ENCODE measurements at regions not wholly inside any gene's neighbourhood (a gene's known extent, or its start where the extent isn't known, plus 50 kb on each side); places are given as distances from the start of the nearest gene placed in this dataset.

- Histone ChIP-seq H3K27me3 (ENCODE audit: low read depth) (peaks cover 63% of the 10 kb centered on the region), H3K27ac (replicated peaks) (no peak overlapping the region), H3K36me3 (no peaks in the 10 kb centered on the region), H3K4me1 (no peaks in the 10 kb centered on the region), H3K9me3 (replicated peaks) (no peaks in the 10 kb centered on the region), H3K4me3 (no peak overlapping the region)
- DNase-seq, result no peak
- TF ChIP-seq, protein P1, sequence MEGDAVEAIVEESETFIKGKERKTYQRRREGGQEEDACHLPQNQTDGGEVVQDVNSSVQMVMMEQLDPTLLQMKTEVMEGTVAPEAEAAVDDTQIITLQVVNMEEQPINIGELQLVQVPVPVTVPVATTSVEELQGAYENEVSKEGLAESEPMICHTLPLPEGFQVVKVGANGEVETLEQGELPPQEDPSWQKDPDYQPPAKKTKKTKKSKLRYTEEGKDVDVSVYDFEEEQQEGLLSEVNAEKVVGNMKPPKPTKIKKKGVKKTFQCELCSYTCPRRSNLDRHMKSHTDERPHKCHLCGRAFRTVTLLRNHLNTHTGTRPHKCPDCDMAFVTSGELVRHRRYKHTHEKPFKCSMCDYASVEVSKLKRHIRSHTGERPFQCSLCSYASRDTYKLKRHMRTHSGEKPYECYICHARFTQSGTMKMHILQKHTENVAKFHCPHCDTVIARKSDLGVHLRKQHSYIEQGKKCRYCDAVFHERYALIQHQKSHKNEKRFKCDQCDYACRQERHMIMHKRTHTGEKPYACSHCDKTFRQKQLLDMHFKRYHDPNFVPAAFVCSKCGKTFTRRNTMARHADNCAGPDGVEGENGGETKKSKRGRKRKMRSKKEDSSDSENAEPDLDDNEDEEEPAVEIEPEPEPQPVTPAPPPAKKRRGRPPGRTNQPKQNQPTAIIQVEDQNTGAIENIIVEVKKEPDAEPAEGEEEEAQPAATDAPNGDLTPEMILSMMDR (IDR thresholded peaks at IDR 0.05; ENCODE audit: borderline replicate concordance), result no peak
- intact Hi-C loops (cut with micrococcal nuclease), result no loop called here
Measured at GRCh38 chr20:51082988-51083387, 60.1 kb upstream of the KCNG1 start.

DNA sequence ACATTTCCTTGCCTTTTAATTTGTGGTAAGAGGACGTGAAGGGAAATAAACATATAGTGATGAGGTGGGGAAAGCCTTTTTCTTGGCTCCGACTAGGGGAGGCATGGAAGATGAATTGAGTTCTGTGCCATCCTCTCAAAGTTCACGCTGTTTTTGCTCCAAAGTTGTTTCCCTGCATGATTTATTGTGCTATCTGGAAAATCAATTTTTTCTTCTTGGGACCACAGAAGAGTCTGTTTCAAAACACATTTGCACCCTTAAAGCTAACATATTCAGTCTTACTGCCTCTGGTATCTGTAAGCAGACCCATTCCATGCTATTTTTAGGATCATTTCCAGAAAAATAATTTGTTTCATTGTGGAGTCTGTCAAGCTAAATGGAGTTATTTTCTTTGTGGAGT, 57.6 kb upstream of the KCNG1 start:
- Histone ChIP-seq H3K27me3 (ENCODE audit: low read depth) (peaks cover 65% of the 10 kb centered on the region), H3K36me3 (no peaks in the 10 kb centered on the region), H3K9me3 (replicated peaks) (no peaks in the 10 kb centered on the region), H3K27ac (replicated peaks) (no peak overlapping the region), H3K4me3 (no peak overlapping the region), H3K4me1 (no peaks in the 10 kb centered on the region)
- TF ChIP-seq, protein P1 (IDR thresholded peaks at IDR 0.05; ENCODE audit: borderline replicate concordance), result no peak
- intact Hi-C loops (cut with micrococcal nuclease), result no loop called here
- DNase-seq, result no peak

DNA sequence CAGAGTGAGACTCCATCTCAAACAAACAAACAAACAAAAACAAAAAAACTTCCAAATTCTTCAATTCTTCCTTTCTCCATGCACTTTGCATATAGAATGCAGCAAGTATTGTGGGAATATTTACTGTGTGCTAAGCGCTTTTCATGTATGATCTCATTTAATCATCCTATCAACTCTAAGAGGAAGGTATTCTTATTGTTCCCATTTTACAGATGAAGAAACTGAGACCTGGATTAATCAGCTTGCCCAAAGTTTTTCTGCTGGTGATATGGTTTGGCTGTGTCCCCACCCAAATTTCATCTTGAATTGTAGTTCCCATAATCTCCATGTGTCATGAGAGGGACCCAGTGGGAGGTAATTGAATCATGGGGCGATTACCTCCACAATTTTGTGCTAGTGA, 56.6 kb upstream of the KCNG1 start:
- no peak for DNase-seq
- Histone ChIP-seq H3K27ac (replicated peaks) (no peak overlapping the region), H3K9me3 (replicated peaks) (no peaks in the 10 kb centered on the region), H3K27me3 (ENCODE audit: low read depth) (peaks cover 66% of the 10 kb centered on the region), H3K36me3 (no peaks in the 10 kb centered on the region), H3K4me1 (no peaks in the 10 kb centered on the region), H3K4me3 (no peak overlapping the region)
- intact Hi-C loops (cut with micrococcal nuclease), result no loop called here
- TF ChIP-seq, protein P1 (IDR thresholded peaks at IDR 0.05; ENCODE audit: borderline replicate concordance), result no peak

- peaks cover 66% of the 10 kb centered on the region for H3K27me3 ChIP-seq (ENCODE audit: low read depth)
- no peaks in the 10 kb centered on the region for H3K9me3 ChIP-seq (replicated peaks)
- TF ChIP-seq, protein P1 (IDR thresholded peaks at IDR 0.05; ENCODE audit: borderline replicate concordance), result no peak
- H3K27ac ChIP-seq (replicated peaks), result no peak overlapping the region
- no peak for DNase-seq
- H3K4me1 ChIP-seq, result no peaks in the 10 kb centered on the region
- no peaks in the 10 kb centered on the region for H3K36me3 ChIP-seq
- intact Hi-C loops (cut with micrococcal nuclease), result no loop called here
- H3K4me3 ChIP-seq, result no peak overlapping the region
Measured at GRCh38 chr20:51077686-51078060, 54.8 kb upstream of the KCNG1 start.

DNA sequence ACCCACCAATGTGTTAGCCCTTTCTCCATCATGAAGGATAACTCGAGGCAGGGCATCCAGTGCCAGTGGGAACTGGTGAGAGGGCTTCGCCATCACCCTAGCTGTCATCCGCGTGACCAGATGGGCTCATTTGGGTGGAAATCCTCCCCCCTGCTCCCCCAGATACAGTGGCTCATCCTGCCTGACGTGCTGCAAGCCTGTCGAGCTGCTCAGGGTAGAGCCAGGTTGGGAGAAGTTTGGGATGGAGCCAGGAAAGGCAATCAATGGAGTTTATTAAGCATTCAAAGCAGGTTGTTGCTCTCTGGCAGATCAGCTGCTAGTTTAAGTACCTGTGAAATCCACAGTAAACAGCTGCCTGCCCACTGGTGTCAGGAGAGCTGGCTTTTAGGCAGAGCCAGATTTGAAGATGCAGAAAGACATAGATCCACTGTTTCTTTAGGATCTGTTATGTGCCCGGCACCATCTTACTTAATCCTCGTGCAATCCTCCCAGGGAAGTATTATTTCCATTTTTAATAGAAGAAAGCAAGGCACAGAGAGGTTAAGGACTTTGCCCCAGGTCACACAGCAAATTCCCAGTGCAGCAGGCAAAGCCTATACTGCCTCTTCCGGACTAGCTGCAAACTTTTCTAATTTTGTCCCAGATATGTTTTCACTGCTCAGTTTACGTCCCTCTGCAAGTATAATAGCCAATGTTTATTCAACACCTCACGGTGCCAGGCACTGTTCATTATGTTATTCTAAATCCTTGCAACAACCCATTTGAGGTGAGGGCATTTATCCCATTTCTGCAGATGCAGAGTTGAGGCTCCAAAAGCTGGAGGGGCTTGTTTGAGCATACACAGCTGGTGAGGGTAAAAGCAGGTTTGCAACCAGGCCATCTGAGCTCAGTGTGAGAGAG, 54.1 kb upstream of the KCNG1 start:
- H3K27me3 ChIP-seq (ENCODE audit: low read depth), result peaks cover 67% of the 10 kb centered on the region
- no peak overlapping the region for H3K4me3 ChIP-seq
- intact Hi-C loops (cut with micrococcal nuclease), result no loop called here
- no peaks in the 10 kb centered on the region for H3K36me3 ChIP-seq
- no peak overlapping the region for H3K27ac ChIP-seq (replicated peaks)
- no peaks in the 10 kb centered on the region for H3K9me3 ChIP-seq (replicated peaks)
- H3K4me1 ChIP-seq, result no peaks in the 10 kb centered on the region
- no peak for DNase-seq
- TF ChIP-seq, protein P1 (IDR thresholded peaks at IDR 0.05; ENCODE audit: borderline replicate concordance), result no peak
